MM.1S (cell line): ENCODE measurements at regions not wholly inside any gene's neighbourhood (a gene's known extent, or its start where the extent isn't known, plus 50 kb on each side); places are given as distances from the start of the nearest gene placed in this dataset.
"Not testable (repeated sequence)": the region's sequence is repeated elsewhere in the genome, so short reads cannot be mapped to it uniquely, and the experiment has no call there.

Experiments used
- DNase-seq: peaks from one replicate; pipeline ENCODE4 v3.0.0-alpha.2; 2015
- H2AFZ ChIP-seq: fragments of 300-600 bp; sonication (generic); 2 replicates; pipeline ENCODE4 v1.6.0; 2016; ENCODE audit warnings: antibody characterized with exemption, low read length
- H3F3A ChIP-seq: fragments of 300-600 bp; sonication (generic); 2 replicates; pipeline ENCODE4 v1.6.1; 2016; ENCODE audit warnings: mild to moderate bottlenecking, antibody characterized with exemption, low read length, moderate library complexity, mixed read lengths; ENCODE audit not compliant: insufficient read depth
- H3K27ac ChIP-seq: fragments of 300-600 bp; sonication (generic); 2 replicates; pipeline ENCODE4 v1.5.1; 2016; ENCODE audit warnings: mild to moderate bottlenecking, low read length
- H3K27me3 ChIP-seq: fragments of 300-600 bp; sonication (generic); replicated peaks from 2 replicates; pipeline ENCODE4 v1.6.0; 2016; ENCODE audit warnings: low read length; ENCODE audit not compliant: insufficient read depth
- H3K36me3 ChIP-seq: fragments of 300-600 bp; sonication (generic); replicated peaks from 2 replicates; pipeline ENCODE4 v1.6.1; 2016; ENCODE audit warnings: mild to moderate bottlenecking, low read length, mixed read lengths; ENCODE audit not compliant: insufficient read depth
- H3K4me1 ChIP-seq: fragments of 300-600 bp; sonication (generic); 2 replicates; pipeline ENCODE4 v1.6.1; 2016; ENCODE audit warnings: low read length, mixed read lengths
- H3K4me2 ChIP-seq: fragments of 300-600 bp; sonication (generic); 2 replicates; pipeline ENCODE4 v1.6.0; 2016; ENCODE audit warnings: low read depth, low read length
- H3K4me3 ChIP-seq: fragments of 300-600 bp; sonication (generic); 2 replicates; pipeline ENCODE4 v1.5.1; 2016; ENCODE audit warnings: low read length, mixed read lengths
- H3K79me2 ChIP-seq: fragments of 300-600 bp; sonication (generic); 2 replicates; pipeline ENCODE4 v1.6.1; 2016; ENCODE audit warnings: mixed run types, low read length, mixed read lengths
- H3K9ac ChIP-seq: fragments of 300-600 bp; sonication (generic); 2 replicates; pipeline ENCODE4 v1.6.1; 2016; ENCODE audit warnings: low read length, mixed read lengths
- H3K9me2 ChIP-seq: fragments of 300-600 bp; sonication (generic); replicated peaks from 2 replicates; pipeline ENCODE4 v1.6.1; 2016; ENCODE audit warnings: mild to moderate bottlenecking, low read length, mixed read lengths; ENCODE audit not compliant: insufficient read depth
- H3K9me3 ChIP-seq: fragments of 300-600 bp; sonication (generic); replicated peaks from 2 replicates; pipeline ENCODE4 v1.6.1; 2016; ENCODE audit warnings: mild to moderate bottlenecking, low read length, mixed read lengths; ENCODE audit not compliant: insufficient read depth
- H4K20me1 ChIP-seq: fragments of 300-600 bp; sonication (generic); 2 replicates; pipeline ENCODE4 v1.6.1; 2016; ENCODE audit warnings: mild to moderate bottlenecking, low read length, moderate library complexity, mixed read lengths; ENCODE audit not compliant: insufficient read depth
- EZH2 ChIP-seq: fragments of 300-600 bp; sonication (generic); optimal IDR thresholded peaks from 2 replicates; pipeline ENCODE3; 2017; ENCODE audit warnings: low read depth, mild to moderate bottlenecking, antibody characterized with exemption, low read length, mixed read lengths
- EZH2phosphoT487 ChIP-seq: fragments of 300-600 bp; sonication (generic); IDR thresholded peaks from 2 replicates; pipeline ENCODE4 v1.6.1; 2018; ENCODE audit warnings: antibody characterized with exemption, low read length
- TF ChIP-seq, protein P1 (sequence below): fragments of 300-600 bp; sonication (generic); IDR thresholded peaks from 2 replicates; pipeline ENCODE4 v1.5.1; 2016; ENCODE audit warnings: antibody characterized with exemption, low read length, mixed read lengths

DNA sequence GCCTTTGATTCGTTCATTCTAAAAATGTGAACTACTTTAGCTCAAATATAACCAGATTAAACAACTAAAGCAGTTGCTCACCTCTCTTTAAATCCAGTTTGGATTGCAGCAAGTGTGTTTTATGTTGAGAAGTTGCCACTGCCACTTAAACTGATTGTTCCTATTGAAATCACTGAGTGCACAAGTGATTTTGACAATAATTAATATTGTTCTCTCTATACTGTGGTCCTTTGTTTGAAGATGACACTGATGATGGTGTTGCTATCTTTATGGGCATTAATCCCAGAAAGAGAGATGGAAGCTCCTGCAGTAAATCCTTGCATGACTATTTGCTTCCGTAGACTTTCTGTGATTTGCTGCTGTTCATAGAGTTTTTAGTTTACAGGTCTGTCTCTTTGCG, 251.4 kb upstream of the ZEB2 start:
- Histone ChIP-seq H3K9me3 (no peaks in the 10 kb centered on the region), H3K4me3 (no peak overlapping the region), H3K27ac (no peak overlapping the region), H3K4me2 (no peak overlapping the region), H2AFZ (no peak overlapping the region), H3K27me3 (no peaks in the 10 kb centered on the region), H3K79me2 (no peaks in the 10 kb centered on the region), H3K36me3 (no peaks in the 10 kb centered on the region), H3F3A (no peaks in the 10 kb centered on the region), H3K9ac (no peak overlapping the region), H3K4me1 (no peaks in the 10 kb centered on the region), H3K9me2 (no peaks in the 10 kb centered on the region), H4K20me1 (no peaks in the 10 kb centered on the region)
- no peak for DNase-seq
- no peak for TF ChIP-seq EZH2phosphoT487
- TF ChIP-seq, protein P1, sequence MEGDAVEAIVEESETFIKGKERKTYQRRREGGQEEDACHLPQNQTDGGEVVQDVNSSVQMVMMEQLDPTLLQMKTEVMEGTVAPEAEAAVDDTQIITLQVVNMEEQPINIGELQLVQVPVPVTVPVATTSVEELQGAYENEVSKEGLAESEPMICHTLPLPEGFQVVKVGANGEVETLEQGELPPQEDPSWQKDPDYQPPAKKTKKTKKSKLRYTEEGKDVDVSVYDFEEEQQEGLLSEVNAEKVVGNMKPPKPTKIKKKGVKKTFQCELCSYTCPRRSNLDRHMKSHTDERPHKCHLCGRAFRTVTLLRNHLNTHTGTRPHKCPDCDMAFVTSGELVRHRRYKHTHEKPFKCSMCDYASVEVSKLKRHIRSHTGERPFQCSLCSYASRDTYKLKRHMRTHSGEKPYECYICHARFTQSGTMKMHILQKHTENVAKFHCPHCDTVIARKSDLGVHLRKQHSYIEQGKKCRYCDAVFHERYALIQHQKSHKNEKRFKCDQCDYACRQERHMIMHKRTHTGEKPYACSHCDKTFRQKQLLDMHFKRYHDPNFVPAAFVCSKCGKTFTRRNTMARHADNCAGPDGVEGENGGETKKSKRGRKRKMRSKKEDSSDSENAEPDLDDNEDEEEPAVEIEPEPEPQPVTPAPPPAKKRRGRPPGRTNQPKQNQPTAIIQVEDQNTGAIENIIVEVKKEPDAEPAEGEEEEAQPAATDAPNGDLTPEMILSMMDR, result no peak
- TF ChIP-seq EZH2, result no peak

DNA sequence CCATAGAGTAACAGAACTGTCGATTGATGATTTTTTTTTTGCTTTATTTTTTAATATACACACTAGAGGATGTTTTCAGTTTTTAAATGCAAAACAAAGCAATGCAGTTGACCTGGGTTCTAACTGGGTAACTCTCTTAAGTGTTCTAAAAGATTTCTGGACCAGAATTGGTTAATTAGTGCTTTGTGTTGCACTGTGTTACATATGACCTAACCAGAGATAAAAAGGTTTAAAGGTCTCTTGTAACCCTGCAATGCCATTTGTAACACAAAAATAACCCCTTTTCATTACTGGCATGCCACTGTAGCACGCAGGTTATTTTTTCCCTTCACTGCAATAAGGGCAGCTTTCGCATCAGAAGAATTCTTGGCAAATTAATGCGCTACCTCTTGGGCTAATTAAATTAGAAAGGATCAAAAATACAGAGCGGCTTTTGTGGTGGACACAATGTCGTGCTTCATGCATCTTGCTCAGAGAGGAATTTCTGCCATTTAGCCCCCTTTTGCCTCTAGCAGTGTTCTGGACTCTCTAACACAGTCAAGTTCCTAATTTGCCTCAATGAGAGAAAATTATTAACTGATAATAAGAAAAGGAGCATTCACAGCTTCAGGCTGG, 250.8 kb upstream of the ZEB2 start:
- Histone ChIP-seq H4K20me1 (no peaks in the 10 kb centered on the region), H3K9me3 (no peaks in the 10 kb centered on the region), H2AFZ (no peak overlapping the region), H3K9ac (no peak overlapping the region), H3K4me1 (no peaks in the 10 kb centered on the region), H3K27ac (no peak overlapping the region), H3K27me3 (no peaks in the 10 kb centered on the region), H3K79me2 (no peaks in the 10 kb centered on the region), H3K9me2 (no peaks in the 10 kb centered on the region), H3F3A (no peaks in the 10 kb centered on the region), H3K4me2 (no peak overlapping the region), H3K36me3 (no peaks in the 10 kb centered on the region), H3K4me3 (no peak overlapping the region)
- TF ChIP-seq, protein P1, result no peak
- TF ChIP-seq EZH2phosphoT487 (no peak), EZH2 (no peak)
- no peak for DNase-seq

DNA sequence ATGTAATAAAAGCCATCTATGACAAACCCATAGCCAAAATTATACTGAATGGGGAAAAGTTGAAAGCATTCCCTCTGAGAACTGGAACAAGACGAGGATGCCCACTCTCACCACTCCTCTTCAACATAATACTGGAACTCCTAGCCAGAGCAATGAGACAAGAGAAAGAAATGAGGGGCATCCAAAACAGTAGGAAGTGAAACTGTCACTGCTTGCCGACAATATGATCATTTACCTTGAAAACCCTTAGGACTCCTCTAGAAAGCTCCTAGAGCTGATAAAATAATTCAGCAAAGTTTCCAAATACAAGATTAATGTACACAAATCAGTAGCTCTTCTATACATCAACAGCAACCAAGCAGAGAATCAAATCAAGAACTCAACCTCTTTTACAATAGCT, 241.0 kb upstream of the ZEB2 start:
- not testable (repeated sequence) for H3K9me3 ChIP-seq, H3K4me1 ChIP-seq, H3K9me2 ChIP-seq, H3K4me2 ChIP-seq, H3K36me3 ChIP-seq, H4K20me1 ChIP-seq, H3K27ac ChIP-seq, H3K4me3 ChIP-seq, DNase-seq, H3K27me3 ChIP-seq, H3K79me2 ChIP-seq, H3K9ac ChIP-seq, H2AFZ ChIP-seq, H3F3A ChIP-seq

DNA sequence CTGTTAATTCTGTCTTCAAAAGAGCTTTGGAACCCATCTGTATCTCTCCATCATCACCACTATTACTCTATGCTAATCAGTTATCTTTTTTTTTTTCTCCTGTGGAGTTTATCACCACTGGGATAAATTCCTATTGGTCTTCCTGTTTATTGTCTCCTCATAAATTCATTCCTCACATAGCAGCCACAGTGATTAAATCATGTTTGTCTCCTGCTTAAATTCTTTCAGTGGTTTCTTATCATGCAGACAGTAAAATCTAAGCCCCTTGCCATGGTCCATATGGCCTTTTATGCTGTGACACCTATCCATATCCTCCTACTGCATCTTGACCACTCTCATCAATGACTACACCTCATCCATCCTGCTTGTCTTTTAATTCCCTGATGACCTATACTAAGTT, 239.8 kb upstream of the ZEB2 start:
- no peak overlapping the region for H3K27ac ChIP-seq
- H3K9ac ChIP-seq, result no peak overlapping the region
- TF ChIP-seq, protein P1, result no peak
- TF ChIP-seq EZH2, result no peak
- no peak for TF ChIP-seq EZH2phosphoT487
- H3K4me2 ChIP-seq, result no peak overlapping the region
- no peaks in the 10 kb centered on the region for H3K9me3 ChIP-seq
- H3K27me3 ChIP-seq, result no peaks in the 10 kb centered on the region
- H3K4me1 ChIP-seq, result no peaks in the 10 kb centered on the region
- no peak overlapping the region for H3K4me3 ChIP-seq
- H4K20me1 ChIP-seq, result no peaks in the 10 kb centered on the region
- H3K36me3 ChIP-seq, result no peaks in the 10 kb centered on the region
- no peak overlapping the region for H2AFZ ChIP-seq
- H3F3A ChIP-seq, result no peaks in the 10 kb centered on the region
- DNase-seq, result no peak
- H3K79me2 ChIP-seq, result no peaks in the 10 kb centered on the region
- H3K9me2 ChIP-seq, result no peaks in the 10 kb centered on the region

DNA sequence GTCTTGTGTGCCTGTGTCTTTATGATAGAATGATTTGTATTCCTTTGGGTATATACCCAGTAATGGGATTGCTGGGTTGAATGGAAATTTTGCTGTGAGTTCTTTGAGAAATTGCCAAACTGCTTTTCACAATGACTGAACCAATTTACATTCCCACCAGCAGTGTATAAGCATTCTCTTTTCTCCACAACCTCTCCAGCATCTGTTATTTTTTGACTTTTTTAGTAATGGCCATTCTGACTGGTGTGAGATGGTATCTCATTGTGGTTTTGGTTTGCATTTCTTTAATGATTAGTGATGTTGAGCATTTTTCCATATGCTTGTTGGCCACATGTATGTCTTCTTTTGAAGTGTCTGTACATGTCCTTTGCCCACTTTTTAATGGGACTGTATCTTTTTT, 238.3 kb upstream of the ZEB2 start:
- not testable (repeated sequence) for H3K9ac ChIP-seq, H2AFZ ChIP-seq, H3K27ac ChIP-seq, DNase-seq, H3K79me2 ChIP-seq, H3K9me2 ChIP-seq, H3K4me2 ChIP-seq, H3K4me1 ChIP-seq, H3K27me3 ChIP-seq, H4K20me1 ChIP-seq, H3K4me3 ChIP-seq, H3F3A ChIP-seq, H3K36me3 ChIP-seq, H3K9me3 ChIP-seq
